H9 (cell line): ENCODE measurements at regions not wholly inside any gene's neighbourhood (a gene's known extent, or its start where the extent isn't known, plus 50 kb on each side); places are given as distances from the start of the nearest gene placed in this dataset.

ENCODE experiments used
- DNase-seq: peaks from one replicate; pipeline ENCODE4 v3.0.0-alpha.2; 2017
- H2AFZ ChIP-seq: one replicate; pipeline ENCODE4 v1.6.1; 2013; ENCODE audit warnings: mild to moderate bottlenecking, low read length, control low read depth, moderate library complexity
- H2AK5ac ChIP-seq: 2 replicates; pipeline ENCODE4 v1.6.1; 2013; ENCODE audit warnings: low read length, control low read depth, mixed read lengths; ENCODE audit not compliant: insufficient read length
- H2BK120ac ChIP-seq: one replicate; pipeline ENCODE4 v1.6.1; 2013; ENCODE audit warnings: low read depth, mild to moderate bottlenecking, low read length, control low read depth, inconsistent platforms; ENCODE audit not compliant: poor library complexity, severe bottlenecking
- H2BK12ac ChIP-seq: 2 replicates; pipeline ENCODE4 v1.6.1; 2013; ENCODE audit warnings: low read length, control low read depth, mixed read lengths, low read depth; ENCODE audit not compliant: insufficient read length
- H2BK15ac ChIP-seq: 2 replicates; pipeline ENCODE4 v1.6.1; 2013; ENCODE audit warnings: low read depth, low read length, control low read depth
- H2BK20ac ChIP-seq: one replicate; pipeline ENCODE4 v1.6.1; 2013; ENCODE audit warnings: low read depth, mild to moderate bottlenecking, low read length, control low read depth, inconsistent platforms; ENCODE audit not compliant: poor library complexity, severe bottlenecking
- H2BK5ac ChIP-seq: 2 replicates; pipeline ENCODE4 v1.6.1; 2013; ENCODE audit warnings: low read length, control low read depth, mixed read lengths; ENCODE audit not compliant: insufficient read length
- H3K14ac ChIP-seq: 2 replicates; pipeline ENCODE4 v1.6.1; 2013; ENCODE audit warnings: low read length, control low read depth; ENCODE audit not compliant: insufficient read depth
- H3K18ac ChIP-seq: 2 replicates; pipeline ENCODE4 v1.6.1; 2013; ENCODE audit warnings: low read depth, mild to moderate bottlenecking, mixed read lengths, low read length, control low read depth; ENCODE audit not compliant: insufficient read length
- H3K23ac ChIP-seq: 2 replicates; pipeline ENCODE4 v1.6.1; 2013; ENCODE audit warnings: low read length, control low read depth, mixed read lengths, low read depth; ENCODE audit not compliant: insufficient read length
- H3K23me2 ChIP-seq: 2 replicates; pipeline ENCODE4 v1.6.1; 2013; ENCODE audit warnings: low read depth, mild to moderate bottlenecking, mixed read lengths, low read length, control low read depth; ENCODE audit not compliant: insufficient read length, poor library complexity, severe bottlenecking
- H3K27ac ChIP-seq: 2 replicates; pipeline ENCODE4 v1.5.1; 2013; ENCODE audit warnings: low read length, control low read depth, mixed read lengths, low read depth; ENCODE audit not compliant: insufficient read length
- H3K27me3 ChIP-seq: 2 replicates; pipeline ENCODE4 v1.6.1; 2013; ENCODE audit warnings: low read length, control low read depth, inconsistent platforms; ENCODE audit not compliant: insufficient read depth
- H3K4ac ChIP-seq: 2 replicates; pipeline ENCODE4 v1.6.1; 2013; ENCODE audit warnings: low read depth, mild to moderate bottlenecking, control low read depth, inconsistent platforms, low read length, moderate library complexity
- H3K4me1 ChIP-seq: 2 replicates; pipeline ENCODE4 v1.6.1; 2013; ENCODE audit warnings: low read length, control low read depth, inconsistent platforms; ENCODE audit not compliant: insufficient read depth
- H3K4me2 ChIP-seq: 2 replicates; pipeline ENCODE4 v1.6.1; 2013; ENCODE audit warnings: low read length, control low read depth, mixed read lengths; ENCODE audit not compliant: insufficient read length, insufficient read depth
- H3K56ac ChIP-seq: 2 replicates; pipeline ENCODE4 v1.6.1; 2013; ENCODE audit warnings: low read depth, mild to moderate bottlenecking, mixed read lengths, low read length, control low read depth; ENCODE audit not compliant: insufficient read length
- H3K79me1 ChIP-seq: 2 replicates; pipeline ENCODE4 v1.6.1; 2013; ENCODE audit warnings: low read depth, mild to moderate bottlenecking, moderate library complexity, low read length, control low read depth, inconsistent platforms; ENCODE audit not compliant: insufficient read depth, poor library complexity, severe bottlenecking
- H3K79me2 ChIP-seq: 2 replicates; pipeline ENCODE4 v1.6.1; 2013; ENCODE audit warnings: low read length, control low read depth, inconsistent platforms; ENCODE audit not compliant: insufficient read depth
- H3K9ac ChIP-seq: 2 replicates; pipeline ENCODE4 v1.6.1; 2013; ENCODE audit warnings: low read length, control low read depth, mixed read lengths; ENCODE audit not compliant: insufficient read length; ENCODE audit errors: extremely low read depth
- H3K9me3 ChIP-seq: one replicate; pipeline ENCODE4 v1.6.1; 2013; ENCODE audit warnings: low read depth, low read length, inconsistent platforms; ENCODE audit not compliant: control insufficient read depth
- H3T11ph ChIP-seq: one replicate; pipeline ENCODE4 v1.6.1; 2013; ENCODE audit warnings: mild to moderate bottlenecking, low read length, control low read depth, inconsistent platforms
- H4K20me1 ChIP-seq: one replicate; pipeline ENCODE4 v1.6.1; 2013; ENCODE audit not compliant: control insufficient read depth, insufficient read length, insufficient read depth
- H4K5ac ChIP-seq: 2 replicates; pipeline ENCODE4 v1.6.1; 2013; ENCODE audit warnings: low read depth, mild to moderate bottlenecking, mixed read lengths, low read length, control low read depth; ENCODE audit not compliant: insufficient read length
- H4K8ac ChIP-seq: replicated peaks from 2 replicates; pipeline ENCODE4 v1.6.1; 2013; ENCODE audit warnings: low read length, control low read depth, mixed read lengths, low read depth; ENCODE audit not compliant: insufficient read length
- H4K91ac ChIP-seq: 2 replicates; pipeline ENCODE4 v1.6.1; 2013; ENCODE audit warnings: low read depth, mild to moderate bottlenecking, moderate library complexity, mixed read lengths, low read length, control low read depth; ENCODE audit not compliant: insufficient read length
- H3K27ac Mint-ChIP-seq, 3 experiments: 2 replicates in 2 of 3; 3 replicates in 1 of 3; pipeline ENCODE4 v1.8.0; 2020 to 2021; ENCODE audit warnings: mixed read lengths in 3 of 3, mild to moderate bottlenecking in 1 of 3, moderate library complexity in 1 of 3
- H3K27me3 Mint-ChIP-seq: 2 replicates; pipeline ENCODE4 v1.8.0; 2021; ENCODE audit warnings: low read depth, mild to moderate bottlenecking, moderate library complexity, mixed read lengths
- H3K36me3 Mint-ChIP-seq, 3 experiments: 2 replicates in 2 of 3; 3 replicates in 1 of 3; pipeline ENCODE4 v1.8.0; 2020 to 2021; ENCODE audit warnings: low read depth in 3 of 3, mixed read lengths in 3 of 3; ENCODE audit not compliant: insufficient read depth in 1 of 3
- H3K4me1 Mint-ChIP-seq, 2 experiments: 2 replicates each; pipeline ENCODE4 v1.8.0; 2020; ENCODE audit warnings: mixed read lengths in 2 of 2
- H3K4me3 Mint-ChIP-seq, 2 experiments: 2 replicates in 1 of 2; 3 replicates in 1 of 2; pipeline ENCODE4 v1.8.0; 2020 to 2021; ENCODE audit warnings: mild to moderate bottlenecking in 2 of 2, mixed read lengths in 2 of 2, moderate library complexity in 1 of 2
- H3K9me3 Mint-ChIP-seq, 2 experiments: 2 replicates in 1 of 2; 3 replicates in 1 of 2; pipeline ENCODE4 v1.8.0; 2020; ENCODE audit warnings: mild to moderate bottlenecking in 2 of 2, mixed read lengths in 2 of 2, moderate library complexity in 1 of 2
- WGBS: extraction: QIAGEN DNeasy Blood & Tissue Kit; methylation state at CpG from one replicate; pipeline ENCODE4 v1.1.7; 2013; ENCODE audit warnings: missing lambda C conversion rate, low lambda C conversion rate, mixed read lengths; ENCODE audit not compliant: insufficient read length; ENCODE audit errors: extremely low coverage; 5-methylcytosine and 5-hydroxymethylcytosine counted together
- TF ChIP-seq, protein P1 (sequence below): fragments of 200-600 bp; sonication (generic); conservative IDR thresholded peaks from 3 replicates; pipeline ENCODE4 v1.8.0; 2021; ENCODE audit warnings: antibody characterized with exemption, mild to moderate bottlenecking

GRCh38 chr20:40738976-40739375 lies 49.9 kb upstream of the MAFB start:
- H3K4me2 ChIP-seq: no peak overlapping the region
- no peak overlapping the region for H3K27ac ChIP-seq
- no peak overlapping the region for H3T11ph ChIP-seq
- no peak overlapping the region for H3K14ac ChIP-seq
- no peak overlapping the region for H3K27ac Mint-ChIP-seq
- peaks cover 14 to 15% of the 10 kb centered on the region in 2 experiments for H3K4me1 Mint-ChIP-seq
- no peak overlapping the region for H2BK15ac ChIP-seq
- H3K4me1 ChIP-seq: no peaks in the 10 kb centered on the region; the same call in 1 of the 2 replicates
- H3K18ac ChIP-seq: no peak overlapping the region
- H2AFZ ChIP-seq: no peak overlapping the region
- H4K91ac ChIP-seq: no peak overlapping the region
- H4K5ac ChIP-seq: no peak overlapping the region
- H3K36me3 Mint-ChIP-seq: no peaks in the 10 kb centered on the region
- H3K27me3 ChIP-seq: no peaks in the 10 kb centered on the region
- no peak overlapping the region for H2BK20ac ChIP-seq
- no peaks in the 10 kb centered on the region for H3K9me3 Mint-ChIP-seq
- H4K20me1 ChIP-seq: no peaks in the 10 kb centered on the region
- H2BK12ac ChIP-seq: no peak overlapping the region
- H2AK5ac ChIP-seq: no peak overlapping the region
- TF ChIP-seq, protein P1, sequence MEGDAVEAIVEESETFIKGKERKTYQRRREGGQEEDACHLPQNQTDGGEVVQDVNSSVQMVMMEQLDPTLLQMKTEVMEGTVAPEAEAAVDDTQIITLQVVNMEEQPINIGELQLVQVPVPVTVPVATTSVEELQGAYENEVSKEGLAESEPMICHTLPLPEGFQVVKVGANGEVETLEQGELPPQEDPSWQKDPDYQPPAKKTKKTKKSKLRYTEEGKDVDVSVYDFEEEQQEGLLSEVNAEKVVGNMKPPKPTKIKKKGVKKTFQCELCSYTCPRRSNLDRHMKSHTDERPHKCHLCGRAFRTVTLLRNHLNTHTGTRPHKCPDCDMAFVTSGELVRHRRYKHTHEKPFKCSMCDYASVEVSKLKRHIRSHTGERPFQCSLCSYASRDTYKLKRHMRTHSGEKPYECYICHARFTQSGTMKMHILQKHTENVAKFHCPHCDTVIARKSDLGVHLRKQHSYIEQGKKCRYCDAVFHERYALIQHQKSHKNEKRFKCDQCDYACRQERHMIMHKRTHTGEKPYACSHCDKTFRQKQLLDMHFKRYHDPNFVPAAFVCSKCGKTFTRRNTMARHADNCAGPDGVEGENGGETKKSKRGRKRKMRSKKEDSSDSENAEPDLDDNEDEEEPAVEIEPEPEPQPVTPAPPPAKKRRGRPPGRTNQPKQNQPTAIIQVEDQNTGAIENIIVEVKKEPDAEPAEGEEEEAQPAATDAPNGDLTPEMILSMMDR: no peak
- H3K23me2 ChIP-seq: no peaks in the 10 kb centered on the region
- no peak overlapping the region for H3K4me3 Mint-ChIP-seq
- H3K79me2 ChIP-seq: no peaks in the 10 kb centered on the region
- H3K4ac ChIP-seq: no peak overlapping the region
- no peaks in the 10 kb centered on the region; the same call in 1 of the 2 replicates for H3K27me3 Mint-ChIP-seq
- no peaks in the 10 kb centered on the region for H3K9me3 ChIP-seq
- no peak overlapping the region for H2BK120ac ChIP-seq
- no peak overlapping the region for H3K56ac ChIP-seq
- no CpG with 5 or more reads among the region's 9 CpGs for WGBS
- no peak overlapping the region for H3K9ac ChIP-seq
- H2BK5ac ChIP-seq: no peak overlapping the region
- H4K8ac ChIP-seq: no peak overlapping the region
- no peak for DNase-seq
- no peak overlapping the region for H3K23ac ChIP-seq
- H3K79me1 ChIP-seq: no peaks in the 10 kb centered on the region
